BE2C (cell line): ENCODE measurements at regions not wholly inside any gene's neighbourhood (a gene's known extent, or its start where the extent isn't known, plus 50 kb on each side); places are given as distances from the start of the nearest gene placed in this dataset.

Source experiments
- DNase-seq: peaks from one replicate; pipeline ENCODE4 v3.0.0-alpha.2; 2020
- H3K27me3 ChIP-seq: fragments of 250-450 bp; sonication (Bioruptor Pico); 2 replicates; pipeline ENCODE4 v1.5.1; 2020; ENCODE audit warnings: mild to moderate bottlenecking
- H3K36me3 ChIP-seq: fragments of 250-450 bp; sonication (Bioruptor Pico); 2 replicates; pipeline ENCODE4 v1.5.1; 2020; ENCODE audit warnings: mild to moderate bottlenecking
- H3K4me1 ChIP-seq: fragments of 250-450 bp; sonication (Bioruptor Pico); 2 replicates; pipeline ENCODE4 v1.5.1; 2020
- H3K4me3 ChIP-seq: 2 replicates; pipeline ENCODE4 v1.5.1; 2011; ENCODE audit warnings: low read depth, low read length
- H3K9me3 ChIP-seq: fragments of 250-450 bp; sonication (Bioruptor Pico); 2 replicates; pipeline ENCODE4 v1.5.1; 2020
- TF ChIP-seq, protein P1 (sequence below): IDR thresholded peaks from 2 replicates; pipeline ENCODE4 v1.5.1; 2012; ENCODE audit warnings: mild to moderate bottlenecking, low read depth, low read length

DNA sequence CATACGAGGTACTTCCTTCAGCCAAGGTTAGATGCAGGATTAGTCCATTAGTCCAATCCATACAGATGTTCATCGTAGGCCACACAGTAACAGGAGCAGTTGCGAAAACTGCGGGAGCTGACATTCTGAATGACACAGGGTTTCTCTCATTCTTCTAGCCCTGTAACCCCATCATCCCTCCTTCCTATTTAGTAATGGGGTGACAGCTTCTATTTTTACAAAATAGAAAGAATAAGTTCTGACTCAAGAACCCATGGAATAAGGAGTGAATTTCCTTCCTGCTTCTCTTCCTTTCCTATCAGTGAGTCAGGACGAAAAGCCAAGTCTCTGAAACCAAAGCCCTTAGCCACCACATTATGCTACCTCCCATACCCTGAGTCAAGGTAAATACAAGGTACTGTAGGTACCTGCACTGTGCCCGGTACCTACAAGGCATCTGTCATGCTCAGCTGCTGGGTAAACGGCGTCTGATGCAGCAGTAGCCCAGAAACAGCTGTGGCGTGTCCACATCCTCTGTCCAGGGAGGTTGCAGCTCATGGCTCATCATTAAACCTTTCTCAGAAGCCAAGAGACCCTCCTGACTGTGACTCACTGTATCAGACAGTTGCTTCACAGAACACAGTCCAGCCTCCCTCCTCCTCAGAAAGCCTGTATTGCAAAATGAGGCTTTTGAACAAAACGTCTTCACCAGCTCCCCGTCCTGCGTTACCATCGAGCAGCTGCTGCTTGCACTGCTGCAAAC is 84.2 kb downstream of the ESM1 start:
- TF ChIP-seq, protein P1, sequence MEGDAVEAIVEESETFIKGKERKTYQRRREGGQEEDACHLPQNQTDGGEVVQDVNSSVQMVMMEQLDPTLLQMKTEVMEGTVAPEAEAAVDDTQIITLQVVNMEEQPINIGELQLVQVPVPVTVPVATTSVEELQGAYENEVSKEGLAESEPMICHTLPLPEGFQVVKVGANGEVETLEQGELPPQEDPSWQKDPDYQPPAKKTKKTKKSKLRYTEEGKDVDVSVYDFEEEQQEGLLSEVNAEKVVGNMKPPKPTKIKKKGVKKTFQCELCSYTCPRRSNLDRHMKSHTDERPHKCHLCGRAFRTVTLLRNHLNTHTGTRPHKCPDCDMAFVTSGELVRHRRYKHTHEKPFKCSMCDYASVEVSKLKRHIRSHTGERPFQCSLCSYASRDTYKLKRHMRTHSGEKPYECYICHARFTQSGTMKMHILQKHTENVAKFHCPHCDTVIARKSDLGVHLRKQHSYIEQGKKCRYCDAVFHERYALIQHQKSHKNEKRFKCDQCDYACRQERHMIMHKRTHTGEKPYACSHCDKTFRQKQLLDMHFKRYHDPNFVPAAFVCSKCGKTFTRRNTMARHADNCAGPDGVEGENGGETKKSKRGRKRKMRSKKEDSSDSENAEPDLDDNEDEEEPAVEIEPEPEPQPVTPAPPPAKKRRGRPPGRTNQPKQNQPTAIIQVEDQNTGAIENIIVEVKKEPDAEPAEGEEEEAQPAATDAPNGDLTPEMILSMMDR: no peak
- DNase-seq: no peak
- Histone ChIP-seq H3K36me3 (no peaks in the 10 kb centered on the region), H3K4me3 (no peak overlapping the region), H3K27me3 (peaks cover 5% of the 10 kb centered on the region), H3K9me3 (no peaks in the 10 kb centered on the region), H3K4me1 (no peaks in the 10 kb centered on the region)

DNA sequence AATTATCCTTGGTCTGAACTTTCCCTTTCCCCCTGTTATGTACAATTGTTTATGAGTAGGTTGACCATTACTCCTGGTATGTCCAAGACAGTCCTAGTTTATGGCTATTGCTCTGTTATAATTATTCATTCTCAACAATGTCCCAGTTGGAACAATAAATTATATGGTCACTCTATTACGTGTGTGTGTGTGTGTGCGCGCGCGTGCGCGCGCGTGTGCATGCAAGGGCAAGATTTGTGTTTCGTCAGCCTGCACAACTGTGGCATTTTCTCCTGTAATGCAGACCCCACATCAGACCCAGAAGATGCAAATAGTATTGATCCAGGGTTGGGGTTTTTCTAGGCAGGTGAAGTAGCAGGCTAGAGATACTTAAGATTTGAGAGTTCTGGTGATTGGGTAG is 88.4 kb downstream of the ESM1 start:
- Histone ChIP-seq H3K9me3 (no peaks in the 10 kb centered on the region), H3K4me3 (no peak overlapping the region), H3K36me3 (no peaks in the 10 kb centered on the region), H3K27me3 (no peaks in the 10 kb centered on the region), H3K4me1 (no peaks in the 10 kb centered on the region)
- TF ChIP-seq, protein P1: no peak
- no peak for DNase-seq

DNA sequence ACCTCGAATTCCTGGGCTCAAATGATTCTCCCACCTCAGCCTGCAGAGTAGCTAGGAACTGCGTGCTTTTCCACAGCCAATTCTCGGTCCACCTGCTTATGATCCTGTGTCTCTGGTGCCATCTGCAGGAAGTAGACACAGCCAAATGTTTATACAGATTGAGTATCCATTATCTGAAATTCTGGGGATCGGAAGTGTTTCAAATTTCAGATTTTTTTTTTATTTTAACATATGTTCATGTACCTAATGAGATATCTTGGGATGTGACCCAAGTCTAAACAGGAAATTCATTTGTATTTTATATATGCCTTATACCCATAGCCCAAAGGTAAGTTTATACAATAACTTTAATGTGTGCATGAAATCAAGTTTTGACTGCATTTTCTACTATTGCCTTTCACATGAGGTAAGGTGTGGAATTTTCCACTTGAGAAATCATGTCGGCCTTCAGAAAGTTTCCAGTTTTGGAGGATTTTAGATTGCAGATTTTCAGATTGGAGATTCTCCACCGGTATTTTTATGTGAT is 89.5 kb downstream of the ESM1 start:
- no peak overlapping the region for H3K4me3 ChIP-seq
- H3K4me1 ChIP-seq: no peaks in the 10 kb centered on the region
- H3K9me3 ChIP-seq: no peaks in the 10 kb centered on the region
- DNase-seq: peak; percentile 34
- H3K36me3 ChIP-seq: no peaks in the 10 kb centered on the region
- TF ChIP-seq, protein P1: peak; percentile 57
- no peaks in the 10 kb centered on the region for H3K27me3 ChIP-seq

DNA sequence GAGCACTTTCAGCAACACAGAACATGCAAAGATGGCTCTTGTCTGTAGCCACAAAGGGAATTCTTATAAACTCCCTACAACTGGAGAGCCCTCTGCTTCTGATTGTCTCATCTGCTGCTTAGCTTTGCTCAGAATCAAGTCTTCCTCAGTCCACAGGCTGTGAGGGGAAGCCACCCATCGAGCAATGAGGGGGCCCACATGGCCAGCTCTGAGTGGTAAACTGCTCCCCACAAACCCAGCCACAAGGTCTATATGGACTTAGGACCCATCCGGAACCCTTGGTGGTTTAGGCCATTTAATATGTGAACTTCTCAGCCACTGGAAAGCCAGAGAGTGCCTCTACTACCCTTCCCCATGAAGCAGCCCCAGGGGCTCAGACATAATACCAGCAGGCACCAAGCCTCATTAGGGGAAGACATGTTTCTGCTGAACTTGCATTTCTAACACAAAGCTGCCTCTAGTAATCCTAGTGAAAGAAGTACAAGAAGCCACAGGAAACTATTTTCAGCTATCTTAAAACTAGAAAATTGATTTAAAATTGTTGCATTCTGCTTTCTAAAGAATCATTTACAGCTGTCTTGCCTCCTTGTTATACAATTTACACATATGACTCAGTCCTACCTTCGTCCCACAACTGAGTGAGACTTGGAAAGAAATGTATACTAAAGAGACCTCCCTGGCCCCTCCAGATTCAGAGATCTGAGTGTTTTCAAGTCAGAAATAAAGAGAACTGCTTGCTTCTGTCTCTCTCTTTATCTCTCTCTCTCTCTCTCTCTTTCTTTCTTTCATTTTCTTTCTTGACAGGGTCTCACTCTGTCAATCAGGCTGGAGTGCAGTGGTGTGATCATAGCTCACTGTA is 90.2 kb downstream of the ESM1 start:
- Histone ChIP-seq H3K4me3 (no peak overlapping the region), H3K9me3 (no peaks in the 10 kb centered on the region), H3K27me3 (no peaks in the 10 kb centered on the region), H3K36me3 (no peaks in the 10 kb centered on the region), H3K4me1 (no peaks in the 10 kb centered on the region)
- DNase-seq: no peak
- TF ChIP-seq, protein P1: no peak

DNA sequence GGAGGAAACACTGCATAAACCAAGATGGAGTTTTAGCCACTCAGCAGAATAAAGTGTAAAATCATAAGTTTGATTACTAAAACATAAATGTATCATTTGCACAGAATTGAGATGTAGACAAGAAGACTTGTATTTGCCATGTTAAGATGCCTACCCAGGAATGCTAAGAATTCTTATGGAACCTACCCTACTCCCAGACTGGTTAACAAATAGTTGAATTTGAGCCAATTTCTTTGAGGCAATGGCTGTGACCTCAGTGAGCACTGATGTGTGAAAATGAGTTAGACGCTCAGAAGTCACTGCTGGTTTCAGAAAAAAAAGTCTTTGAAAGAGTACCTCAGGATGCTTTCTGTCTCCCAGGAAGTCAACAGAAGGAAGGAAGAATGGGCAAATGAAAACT is 95.6 kb downstream of the ESM1 start:
- Histone ChIP-seq H3K27me3 (peaks cover 4% of the 10 kb centered on the region), H3K4me3 (no peak overlapping the region)
- no peak for DNase-seq

More for the DNA sequence above, 95.6 kb downstream of the ESM1 start:
- TF ChIP-seq, protein P1: no peak
- Histone ChIP-seq H3K9me3 (no peaks in the 10 kb centered on the region), H3K36me3 (no peaks in the 10 kb centered on the region), H3K4me1 (no peaks in the 10 kb centered on the region)
